ENCODE measurements at regions not wholly inside any gene's neighbourhood (a gene's known extent, or its start where the extent isn't known, plus 50 kb on each side); places are given as distances from the start of the nearest gene placed in this dataset.
"Not testable (repeated sequence)": the region's sequence is repeated elsewhere in the genome, so short reads cannot be mapped to it uniquely, and the experiment has no call there.

GRCh38 chr2:76175295-76175694 lies 464.6 kb upstream of the GCFC2 start:
- H3K9me2 ChIP-seq (replicated peaks; ENCODE audit: low read depth, low read length), result no peaks in the 10 kb centered on the region
- TF ChIP-seq CTCF (conservative IDR thresholded peaks at IDR 0.05; ENCODE audit: low read length) (no peak), EZH2phosphoT487 (IDR thresholded peaks at IDR 0.05; ENCODE audit: borderline replicate concordance) (no peak)
- H3K9me3 ChIP-seq (ENCODE audit: insufficient read depth, low read depth, low read length), result peaks cover 7% of the 10 kb centered on the region; the same call in 1 of the 2 replicates
- no peaks in the 10 kb centered on the region for H3F3A ChIP-seq (ENCODE audit: low read depth)
- no peaks in the 10 kb centered on the region for H3K79me2 ChIP-seq (ENCODE audit: insufficient read depth, low read length)
- no peak overlapping the region for H3K9ac ChIP-seq (ENCODE audit: low read depth, low read length, poor library complexity, severe bottlenecking)
- no peak overlapping the region for H2AFZ ChIP-seq (ENCODE audit: low read length)
- no peak overlapping the region for H3K4me2 ChIP-seq (ENCODE audit: low read depth, low read length, poor library complexity, severe bottlenecking)
- H3K4me3 ChIP-seq (ENCODE audit: low read length, poor library complexity, severe bottlenecking), result no peak overlapping the region
- no peaks in the 10 kb centered on the region for H3K27me3 ChIP-seq (ENCODE audit: insufficient read depth, low read length, poor library complexity, severe bottlenecking)
- no peaks in the 10 kb centered on the region for H4K20me1 ChIP-seq (ENCODE audit: insufficient read depth, low read length, poor library complexity, severe bottlenecking)
- H3K4me1 ChIP-seq (ENCODE audit: insufficient read depth, low read length, poor library complexity, severe bottlenecking), result no peaks in the 10 kb centered on the region
- no peaks in the 10 kb centered on the region for H3K36me3 ChIP-seq (ENCODE audit: insufficient read depth, low read length)

- Histone ChIP-seq H3K9me2 (replicated peaks; ENCODE audit: low read depth, low read length) (no peaks in the 10 kb centered on the region), H3K4me2 (ENCODE audit: low read depth, low read length, poor library complexity, severe bottlenecking) (no peak overlapping the region), H3F3A (ENCODE audit: low read depth) (no peaks in the 10 kb centered on the region), H3K9ac (ENCODE audit: low read depth, low read length, poor library complexity, severe bottlenecking) (no peak overlapping the region), H3K4me3 (ENCODE audit: low read length, poor library complexity, severe bottlenecking) (no peak overlapping the region), H3K27me3 (ENCODE audit: insufficient read depth, low read length, poor library complexity, severe bottlenecking) (no peaks in the 10 kb centered on the region), H3K4me1 (ENCODE audit: insufficient read depth, low read length, poor library complexity, severe bottlenecking) (no peaks in the 10 kb centered on the region), H3K79me2 (ENCODE audit: insufficient read depth, low read length) (no peaks in the 10 kb centered on the region), H4K20me1 (ENCODE audit: insufficient read depth, low read length, poor library complexity, severe bottlenecking) (no peaks in the 10 kb centered on the region), H2AFZ (ENCODE audit: low read length) (no peak overlapping the region), H3K9me3 (ENCODE audit: insufficient read depth, low read depth, low read length) (peaks cover 5% of the 10 kb centered on the region; the same call in 1 of the 2 replicates), H3K36me3 (ENCODE audit: insufficient read depth, low read length) (no peaks in the 10 kb centered on the region)
- TF ChIP-seq EZH2phosphoT487 (IDR thresholded peaks at IDR 0.05; ENCODE audit: borderline replicate concordance) (no peak), CTCF (conservative IDR thresholded peaks at IDR 0.05; ENCODE audit: low read length) (no peak)
These were observed 463.8 kb upstream of the GCFC2 start for GRCh38 chr2:76174505-76174904.

GRCh38 chr2:76173206-76173605 lies 462.5 kb upstream of the GCFC2 start:
- H2AFZ ChIP-seq (ENCODE audit: low read length); H3K36me3 ChIP-seq (ENCODE audit: insufficient read depth, low read length); H3K9ac ChIP-seq (ENCODE audit: low read depth, low read length, poor library complexity, severe bottlenecking); H3K4me3 ChIP-seq (ENCODE audit: low read length, poor library complexity, severe bottlenecking); H3K9me3 ChIP-seq (ENCODE audit: insufficient read depth, low read depth, low read length); H3K9me2 ChIP-seq (replicated peaks; ENCODE audit: low read depth, low read length); H3K4me1 ChIP-seq (ENCODE audit: insufficient read depth, low read length, poor library complexity, severe bottlenecking); H4K20me1 ChIP-seq (ENCODE audit: insufficient read depth, low read length, poor library complexity, severe bottlenecking); H3K79me2 ChIP-seq (ENCODE audit: insufficient read depth, low read length); H3K4me2 ChIP-seq (ENCODE audit: low read depth, low read length, poor library complexity, severe bottlenecking); H3K27me3 ChIP-seq (ENCODE audit: insufficient read depth, low read length, poor library complexity, severe bottlenecking); H3F3A ChIP-seq (ENCODE audit: low read depth): not testable (repeated sequence)

GRCh38 chr2:76172154-76172595 lies 461.5 kb upstream of the GCFC2 start:
- H3F3A ChIP-seq (ENCODE audit: low read depth), result not testable (repeated sequence)

More at GRCh38 chr2:76172154-76172595, 461.5 kb upstream of the GCFC2 start:
- not testable (repeated sequence) for H3K9me2 ChIP-seq (replicated peaks; ENCODE audit: low read depth, low read length); H3K9ac ChIP-seq (ENCODE audit: low read depth, low read length, poor library complexity, severe bottlenecking); H3K4me3 ChIP-seq (ENCODE audit: low read length, poor library complexity, severe bottlenecking); H4K20me1 ChIP-seq (ENCODE audit: insufficient read depth, low read length, poor library complexity, severe bottlenecking); H2AFZ ChIP-seq (ENCODE audit: low read length); H3K4me2 ChIP-seq (ENCODE audit: low read depth, low read length, poor library complexity, severe bottlenecking); H3K36me3 ChIP-seq (ENCODE audit: insufficient read depth, low read length); H3K79me2 ChIP-seq (ENCODE audit: insufficient read depth, low read length); H3K9me3 ChIP-seq (ENCODE audit: insufficient read depth, low read depth, low read length); H3K27me3 ChIP-seq (ENCODE audit: insufficient read depth, low read length, poor library complexity, severe bottlenecking); H3K4me1 ChIP-seq (ENCODE audit: insufficient read depth, low read length, poor library complexity, severe bottlenecking)
